ENCODE measurements at regions not wholly inside any gene's neighbourhood (a gene's known extent, or its start where the extent isn't known, plus 50 kb on each side); places are given as distances from the start of the nearest gene placed in this dataset.

GRCh38 chr5:167063116-167063515 is 1228.3 kb upstream of the WWC1 start:
- TF ChIP-seq CTCF (IDR thresholded peaks at IDR 0.05; ENCODE audit: low read depth, low read length) (no peak), POLR2A (IDR thresholded peaks at IDR 0.05; ENCODE audit: extremely low read depth, insufficient read length) (no peak)

Measured in NB4 (cell line).